ENCODE measurements at regions not wholly inside any gene's neighbourhood (a gene's known extent, or its start where the extent isn't known, plus 50 kb on each side); places are given as distances from the start of the nearest gene placed in this dataset.

- TF ChIP-seq CHD2 (IDR thresholded peaks at IDR 0.05; ENCODE audit: low read length, partially characterized antibody): no peak
- no peak for TF ChIP-seq E2F6 (IDR thresholded peaks at IDR 0.05; ENCODE audit: borderline replicate concordance, low read depth)
Observed at GRCh38 chr14:85475113-85475512, 54.8 kb upstream of the FLRT2 start (continued).

- Histone ChIP-seq H3K4me3 (no peak overlapping the region), H3K27ac (no peak overlapping the region), H3K4me1 (peaks cover 30% of the 10 kb centered on the region), H3K9me3 (no peaks in the 10 kb centered on the region), H3K4me2 (no peak overlapping the region)
- TF ChIP-seq NFE2L2 (conservative IDR thresholded peaks at IDR 0.05; ENCODE audit: low read length) (no peak), HDAC2 (IDR thresholded peaks at IDR 0.05) (no peak), MAFK (IDR thresholded peaks at IDR 0.05; ENCODE audit: partially characterized antibody) (no peak), CTCF (IDR thresholded peaks at IDR 0.05) (no peak), RARB (CRISPR knock-in tag; IDR thresholded peaks at IDR 0.05) (no peak), ATOH8 (CRISPR knock-in tag; IDR thresholded peaks at IDR 0.05; ENCODE audit: low read depth) (no peak), SMC3 (IDR thresholded peaks at IDR 0.05) (no peak), MAZ (IDR thresholded peaks at IDR 0.05; ENCODE audit: borderline replicate concordance, low read depth, low read length) (no peak), KDM1A (IDR thresholded peaks at IDR 0.05; ENCODE audit: low read depth) (no peak)
- FAIRE-seq: no peak
- ChIA-PET CTCF (no interaction called here), POLR2A (no interaction called here)
- DNase-seq (ENCODE audit: low read depth in 1 of 2, low spot score in 1 of 2): no peak
- 85% methylated on average over 3 of the region's 3 CpGs for WGBS (ENCODE audit: missing lambda C conversion rate)
- no peak for ATAC-seq
Observed at GRCh38 chr14:85479306-85479705, 50.6 kb upstream of the FLRT2 start.

GRCh38 chr14:85479771-85480170 lies 50.2 kb upstream of the FLRT2 start:
- Histone ChIP-seq H3K4me1 (peaks cover 25% of the 10 kb centered on the region), H3K4me2 (no peak overlapping the region), H3K27ac (no peak overlapping the region), H3K4me3 (no peak overlapping the region), H3K9me3 (no peaks in the 10 kb centered on the region)
- ATAC-seq: no peak
- DNase-seq (ENCODE audit: low read depth in 1 of 2, low spot score in 1 of 2): no peak
- TF ChIP-seq BCL3 (IDR thresholded peaks at IDR 0.05) (no peak), KDM1A (IDR thresholded peaks at IDR 0.05; ENCODE audit: low read depth) (no peak)
- CTCF ChIA-PET: no interaction called here
- POLR2A ChIA-PET: no interaction called here
- FAIRE-seq: no peak
- 90% methylated on average over 2 of the region's 2 CpGs for WGBS (ENCODE audit: missing lambda C conversion rate)

Small RNAs in the stretch of these regions (small RNA-seq; reads per million reads assigned to genes)
- 0 reads per million in 6 experiments for gene AL161713.1
- 0 reads per million in 6 experiments for gene AL163642.1
- gene RF00017: 0 reads per million in 6 experiments
- 0 reads per million in 6 experiments for gene RNU6-976P
- 0 to 0.35 (median 0) reads per million in 6 experiments for gene RNU6ATAC28P
- gene RNU7-51P: 0 reads per million in 6 experiments
